HepG2 (cell line): ENCODE measurements at regions not wholly inside any gene's neighbourhood (a gene's known extent, or its start where the extent isn't known, plus 50 kb on each side); places are given as distances from the start of the nearest gene placed in this dataset.

Experiments
- ATAC-seq: fragments of 200-7000 bp; cut with Tn5 transposase; 3 replicates; pipeline ENCODE4 v1.9.1; 2020; ENCODE audit warnings: mild to moderate bottlenecking, moderate library complexity
- BruUV-seq: library from RNA; stranded (reverse); fragments of 400-500 nt; replicated peaks from 2 replicates; lab custom pipeline; 2021; lab: Mats Ljungman, UMichigan
- CTCF ChIA-PET: fragments of 300-600 bp; formaldehyde crosslinking; extraction: SDS; loops from one replicate; lab custom pipeline; 2021; ENCODE audit warnings: low total read pairs, inconsistent platforms, low intra/inter-chr PET ratio; lab: Yijun Ruan, JAX
- POLR2A ChIA-PET: fragments of 350-600 bp; sonication (Branson Sonifier 250); formaldehyde crosslinking; loops from one replicate; lab custom pipeline; 2020; ENCODE audit warnings: antibody characterized with exemption, inconsistent platforms; lab: Yijun Ruan, JAX
- DNase-seq: peaks from one replicate; pipeline ENCODE4 v3.0.0-alpha.2; 2015; ENCODE audit warnings: low spot score
- FAIRE-seq: peaks from 3 replicates; lab custom pipeline; 2011; peaks lifted over from hg19 to GRCh38; lab: Jason Lieb, UNC
- H2AFZ ChIP-seq: one replicate; pipeline ENCODE4 v1.6.1; 2011; ENCODE audit warnings: low read length, inconsistent platforms
- H3K27ac ChIP-seq: fragments of 300-600 bp; 3 replicates; pipeline ENCODE4 v1.8.0; 2011; ENCODE audit warnings: mixed run types, mild to moderate bottlenecking, mixed read lengths, low read length, inconsistent platforms; ENCODE audit not compliant: insufficient read depth; ENCODE audit errors: extremely low read length
- H3K27me3 ChIP-seq, 2 experiments: fragments of 200-600 bp in 1 of 2; 2 replicates in 1 of 2; 3 replicates in 1 of 2; pipeline versions ENCODE4 v1.6.0 to v1.8.0; 2011; ENCODE audit warnings: low read length in 2 of 2, mild to moderate bottlenecking in 2 of 2, moderate library complexity in 2 of 2, inconsistent platforms in 1 of 2; ENCODE audit not compliant: insufficient read depth in 2 of 2, control insufficient read depth in 1 of 2
- H3K36me3 ChIP-seq, 2 experiments: fragments of 200-600 bp in 1 of 2; replicated peaks in 1 of 2; 2 replicates in 1 of 2; 3 replicates in 1 of 2; pipeline versions ENCODE4 v1.5.1 to v1.8.0; 2011; ENCODE audit warnings: low read length in 2 of 2, inconsistent platforms in 1 of 2; ENCODE audit not compliant: insufficient read depth in 2 of 2, control insufficient read depth in 1 of 2
- H3K4me1 ChIP-seq: 2 replicates; pipeline ENCODE4 v1.5.1; 2012; ENCODE audit warnings: low read length, inconsistent platforms; ENCODE audit not compliant: insufficient read depth
- H3K4me2 ChIP-seq: 2 replicates; pipeline ENCODE4 v1.6.0; 2011; ENCODE audit warnings: low read depth, low read length, inconsistent platforms
- H3K4me3 ChIP-seq, 3 experiments: fragments of 200-600 bp in 1 of 3; sonication (generic), shearing (Covaris generic) in 1 of 3; replicated peaks in 1 of 3; 2 replicates each; pipeline ENCODE4 v1.5.1; 2011 to 2016; ENCODE audit warnings: low read length in 3 of 3, inconsistent platforms in 2 of 3, low read depth in 2 of 3, mild to moderate bottlenecking in 2 of 3, control low read depth in 1 of 3, mixed read lengths in 1 of 3; ENCODE audit not compliant: insufficient read depth in 1 of 3
- H3K79me2 ChIP-seq: one replicate; pipeline ENCODE4 v1.6.1; 2011; ENCODE audit warnings: low read length, inconsistent platforms; ENCODE audit not compliant: insufficient read depth
- H3K9ac ChIP-seq: 2 replicates; pipeline ENCODE4 v1.6.0; 2011; ENCODE audit warnings: mild to moderate bottlenecking, low read depth, low read length, inconsistent platforms; ENCODE audit not compliant: insufficient read depth
- H3K9me3 ChIP-seq: 2 replicates; pipeline ENCODE4 v1.5.1; 2012; ENCODE audit warnings: mild to moderate bottlenecking, low read length
- H4K20me1 ChIP-seq: 2 replicates; pipeline ENCODE4 v1.6.0; 2011; ENCODE audit warnings: inconsistent platforms, mild to moderate bottlenecking, low read length, moderate library complexity; ENCODE audit not compliant: insufficient read depth
- BCL6 ChIP-seq: IDR thresholded peaks from 2 replicates; pipeline ENCODE4 v1.6.1; 2016; ENCODE audit warnings: missing genetic modification reagents, missing compliant biosample characterization
- FOXM1 ChIP-seq: sonication (generic); formaldehyde crosslinking; IDR thresholded peaks from 2 replicates; pipeline ENCODE4 v1.5.0; 2020; ENCODE audit warnings: missing genetic modification reagents
- HIC2 ChIP-seq: sonication (generic); formaldehyde crosslinking; IDR thresholded peaks from 2 replicates; pipeline ENCODE4 v1.9.0; 2022; ENCODE audit warnings: low read depth, missing genetic modification reagents
- LBX2 ChIP-seq: sonication (generic); formaldehyde crosslinking; IDR thresholded peaks from 2 replicates; pipeline ENCODE4 v1.5.0; 2020; ENCODE audit warnings: missing genetic modification reagents, mild to moderate bottlenecking, borderline replicate concordance
- MIER2 ChIP-seq: IDR thresholded peaks from 2 replicates; pipeline ENCODE4 v1.6.1; 2016; ENCODE audit warnings: missing biosample characterization, missing genetic modification reagents
- SIX1 ChIP-seq: sonication (generic); formaldehyde crosslinking; IDR thresholded peaks from 2 replicates; pipeline ENCODE4 v1.4.0; 2020; ENCODE audit warnings: missing genetic modification reagents, borderline replicate concordance
- SNAPC2 ChIP-seq: sonication (generic); formaldehyde crosslinking; IDR thresholded peaks from 2 replicates; pipeline ENCODE4 v1.8.1; 2022; ENCODE audit warnings: mild to moderate bottlenecking, missing genetic modification reagents
- SNAPC5 ChIP-seq: sonication (generic); formaldehyde crosslinking; IDR thresholded peaks from 2 replicates; pipeline ENCODE4 v1.8.1; 2023; ENCODE audit warnings: mild to moderate bottlenecking, missing genetic modification reagents, borderline replicate concordance
- SP140L ChIP-seq: sonication (generic); formaldehyde crosslinking; IDR thresholded peaks from 2 replicates; pipeline ENCODE4 v1.4.0; 2020; ENCODE audit warnings: missing genetic modification reagents, borderline replicate concordance
- U2AF2 ChIP-seq: fragments of 200-400 bp; formaldehyde crosslinking; IDR thresholded peaks from 2 replicates; pipeline ENCODE4 v1.6.1; 2017; ENCODE audit warnings: low read depth, mild to moderate bottlenecking, low read length
- WIZ ChIP-seq: sonication (generic); formaldehyde crosslinking; IDR thresholded peaks from 2 replicates; pipeline ENCODE4 v1.5.1; 2020; ENCODE audit warnings: mild to moderate bottlenecking, missing genetic modification reagents
- ZFP36 ChIP-seq: fragments of 150-350 bp; IDR thresholded peaks from 2 replicates; pipeline ENCODE4 v1.6.1; 2018; ENCODE audit warnings: borderline replicate concordance, low read length, low read depth; ENCODE audit not compliant: partially characterized antibody
- ZNF205 ChIP-seq: IDR thresholded peaks from 2 replicates; pipeline ENCODE4 v1.6.1; 2018; ENCODE audit warnings: missing biosample characterization, missing genetic modification reagents
- ZNF569 ChIP-seq: sonication (generic); formaldehyde crosslinking; IDR thresholded peaks from 2 replicates; pipeline ENCODE4 v1.5.0; 2020; ENCODE audit warnings: mild to moderate bottlenecking, missing genetic modification reagents, moderate library complexity, borderline replicate concordance
- ZNF766 ChIP-seq: sonication (generic); formaldehyde crosslinking; IDR thresholded peaks from 2 replicates; pipeline ENCODE4 v1.5.0; 2020; ENCODE audit warnings: missing genetic modification reagents, borderline replicate concordance
- ZNF883 ChIP-seq: sonication (generic); formaldehyde crosslinking; IDR thresholded peaks from 2 replicates; pipeline ENCODE4 v1.5.1; 2020; ENCODE audit warnings: mild to moderate bottlenecking, missing genetic modification reagents; ENCODE audit errors: not compliant biosample characterization
- ZSCAN25 ChIP-seq: sonication (generic); formaldehyde crosslinking; IDR thresholded peaks from 2 replicates; pipeline ENCODE4 v1.8.0; 2022; ENCODE audit warnings: mild to moderate bottlenecking, missing genetic modification reagents
- WGBS: methylation state at CpG from one replicate; pipeline ENCODE4 v1.1.6; 2017; ENCODE audit warnings: low lambda C conversion rate; 5-methylcytosine and 5-hydroxymethylcytosine counted together
- in situ Hi-C: cut with HindIII; loops from 2 replicates; pipeline ENCODE4 v1.10.0; 2017; ENCODE audit warnings: low pct_unique_long_range_greater_than_20kb; ENCODE audit not compliant: extremely low pct_ligation_motif_present
- intact Hi-C: fragments of 100-400 bp; cut with micrococcal nuclease; formaldehyde crosslinking; loops from one replicate; pipeline ENCODE4 v1.10.0; 2022; ENCODE audit not compliant: unreplicated experiment
- TF ChIP-seq, protein P1 (sequence below): sonication (generic); formaldehyde crosslinking; IDR thresholded peaks from 2 replicates; pipeline ENCODE4 v1.5.0; 2020; ENCODE audit warnings: mild to moderate bottlenecking, missing genetic modification reagents, borderline replicate concordance

GRCh38 chrX:124433186-124433585 lies 86.8 kb downstream of the SH2D1A start (continued):
- no peak for TF ChIP-seq WIZ (CRISPR knock-in tag)
- TF ChIP-seq ZNF766 (CRISPR knock-in tag): no peak
- TF ChIP-seq ZNF205 (CRISPR knock-in tag): no peak
- TF ChIP-seq ZNF883 (CRISPR knock-in tag): no peak
- no peak for TF ChIP-seq LBX2 (CRISPR knock-in tag)
- no peak for TF ChIP-seq MIER2
- no peak for TF ChIP-seq ZSCAN25 (CRISPR knock-in tag)
- TF ChIP-seq, all 625 proteins: peak for 0

DNA sequence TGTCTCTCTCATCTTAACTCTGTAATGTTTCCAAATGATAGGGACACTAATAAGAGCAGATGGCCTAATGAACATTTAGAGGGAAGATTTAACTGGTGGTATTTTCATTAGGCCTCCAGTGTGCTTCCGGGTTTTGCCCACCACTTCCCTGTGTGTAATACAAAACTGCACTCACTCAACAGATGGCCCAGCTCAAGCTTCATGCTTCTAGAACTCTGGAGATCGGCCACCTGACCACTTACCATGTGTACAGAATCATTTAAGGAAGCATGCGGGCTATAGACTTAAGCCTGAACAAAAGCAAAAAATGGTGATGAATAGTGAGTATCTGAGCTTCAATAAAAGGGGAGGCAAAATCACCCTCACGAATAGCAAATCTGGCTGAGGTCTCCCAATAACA lies 89.3 kb downstream of the SH2D1A start:
- Histone ChIP-seq H4K20me1 (no peaks in the 10 kb centered on the region), H3K9me3 (no peaks in the 10 kb centered on the region), H3K27ac (no peak overlapping the region), H3K36me3 (no peaks in the 10 kb centered on the region), H3K4me2 (no peak overlapping the region), H2AFZ (no peak overlapping the region), H3K27me3 (no peaks in the 10 kb centered on the region), H3K9ac (no peak overlapping the region), H3K4me1 (no peaks in the 10 kb centered on the region), H3K79me2 (no peaks in the 10 kb centered on the region), H3K4me3 (no peak overlapping the region)
- ATAC-seq: no peak
- in situ Hi-C loops: no loop called here
- WGBS: 45% methylated on average over 4 of the region's 4 CpGs
- CTCF ChIA-PET: no interaction called here
- BruUV-seq: no TSS peak
- DNase-seq: no peak
- POLR2A ChIA-PET: no interaction called here
- intact Hi-C loops: no loop called here
- no peak for TF ChIP-seq ZFP36
- TF ChIP-seq SNAPC5 (CRISPR knock-in tag): no peak
- TF ChIP-seq SIX1 (CRISPR knock-in tag): no peak
- no peak for TF ChIP-seq SP140L (CRISPR knock-in tag)
- TF ChIP-seq, protein P1, sequence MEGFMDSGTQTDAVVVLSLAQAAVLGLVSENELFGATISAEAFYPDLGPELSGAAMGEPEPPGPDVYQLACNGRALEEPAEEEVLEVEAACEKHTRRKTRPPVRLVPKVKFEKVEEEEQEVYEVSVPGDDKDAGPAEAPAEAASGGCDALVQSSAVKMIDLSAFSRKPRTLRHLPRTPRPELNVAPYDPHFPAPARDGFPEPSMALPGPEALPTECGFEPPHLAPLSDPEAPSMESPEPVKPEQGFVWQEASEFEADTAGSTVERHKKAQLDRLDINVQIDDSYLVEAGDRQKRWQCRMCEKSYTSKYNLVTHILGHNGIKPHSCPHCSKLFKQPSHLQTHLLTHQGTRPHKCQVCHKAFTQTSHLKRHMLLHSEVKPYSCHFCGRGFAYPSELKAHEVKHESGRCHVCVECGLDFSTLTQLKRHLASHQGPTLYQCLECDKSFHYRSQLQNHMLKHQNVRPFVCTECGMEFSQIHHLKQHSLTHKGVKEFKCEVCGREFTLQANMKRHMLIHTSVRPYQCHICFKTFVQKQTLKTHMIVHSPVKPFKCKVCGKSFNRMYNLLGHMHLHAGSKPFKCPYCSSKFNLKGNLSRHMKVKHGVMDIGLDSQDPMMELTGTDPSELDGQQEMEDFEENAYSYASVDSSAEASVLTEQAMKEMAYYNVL (CRISPR knock-in tag): no peak
- no peak for TF ChIP-seq ZNF569 (CRISPR knock-in tag)
- no peak for TF ChIP-seq HIC2 (CRISPR knock-in tag)
- TF ChIP-seq U2AF2: no peak
- TF ChIP-seq BCL6 (CRISPR knock-in tag): no peak
- TF ChIP-seq FOXM1: no peak
- no peak for TF ChIP-seq SNAPC2 (CRISPR knock-in tag)
- no peak for FAIRE-seq
